SK-N-SH (cell line): ENCODE measurements at regions not wholly inside any gene's neighbourhood (a gene's known extent, or its start where the extent isn't known, plus 50 kb on each side); places are given as distances from the start of the nearest gene placed in this dataset.

ENCODE experiments used
- CTCF ChIA-PET: fragments of 300-600, 350-600 bp; formaldehyde crosslinking; extraction: SDS; loops from one replicate; lab custom pipeline; 2021; lab: Yijun Ruan, JAX
- POLR2A ChIA-PET: fragments of 350-600 bp; sonication (Branson Sonifier 250); formaldehyde crosslinking; extraction: SDS; loops from one replicate; lab custom pipeline; 2020; ENCODE audit warnings: antibody characterized with exemption, inconsistent platforms; lab: Yijun Ruan, JAX
- DNase-seq: peaks from one replicate; pipeline ENCODE4 v3.0.0; 2012
- H2AFZ ChIP-seq: fragments of 200-600 bp; sonication (generic); 2 replicates; pipeline ENCODE4 v1.8.1; 2016; ENCODE audit warnings: antibody characterized with exemption, mild to moderate bottlenecking, low read depth
- H3F3A ChIP-seq: fragments of 200-600 bp; sonication (generic); replicated peaks from 2 replicates; pipeline ENCODE3; 2016; ENCODE audit warnings: antibody characterized with exemption, mild to moderate bottlenecking; ENCODE audit not compliant: insufficient read depth
- H3K27ac ChIP-seq, 2 experiments: fragments of 200-500 bp in 1 of 2; fragments of 200-600 bp in 1 of 2; sonication (Bioruptor generic) in 1 of 2; sonication (generic), shearing (Covaris generic) in 1 of 2; 2 replicates each; pipeline versions ENCODE4 v1.5.1 to v1.6.1; 2014 to 2016; ENCODE audit warnings: low read depth in 2 of 2, inconsistent platforms in 1 of 2, low read length in 1 of 2, mild to moderate bottlenecking in 1 of 2, mixed read lengths in 1 of 2
- H3K27me3 ChIP-seq: fragments of 200-600 bp; sonication (generic), shearing (Covaris generic); 2 replicates; pipeline ENCODE4 v1.6.1; 2016; ENCODE audit warnings: mixed run types; ENCODE audit not compliant: insufficient read depth
- H3K36me3 ChIP-seq, 2 experiments: fragments of 200-500 bp in 1 of 2; fragments of 200-600 bp in 1 of 2; sonication (Bioruptor generic) in 1 of 2; sonication (generic) in 1 of 2; replicated peaks in 1 of 2; 2 replicates each; pipeline versions ENCODE3 to v1.5.1; 2014 to 2016; ENCODE audit warnings: low read length in 1 of 2, mild to moderate bottlenecking in 1 of 2; ENCODE audit not compliant: insufficient read depth in 2 of 2, control insufficient read depth in 1 of 2
- H3K4me1 ChIP-seq, 2 experiments: fragments of 200-500 bp in 1 of 2; fragments of 200-600 bp in 1 of 2; sonication (Bioruptor generic) in 1 of 2; sonication (generic), shearing (Covaris generic) in 1 of 2; 2 replicates each; pipeline versions ENCODE4 v1.5.1 to v1.6.1; 2014 to 2016; ENCODE audit warnings: low read depth in 1 of 2, low read length in 1 of 2, mixed run types in 1 of 2; ENCODE audit not compliant: insufficient read depth in 2 of 2, control insufficient read depth in 1 of 2
- H3K4me2 ChIP-seq: fragments of 200-600 bp; sonication (generic), shearing (Covaris generic); 2 replicates; pipeline ENCODE4 v1.6.1; 2017; ENCODE audit warnings: mixed run types
- H3K4me3 ChIP-seq, 2 experiments: fragments of 200-500 bp in 1 of 2; fragments of 200-600 bp in 1 of 2; sonication (Bioruptor generic) in 1 of 2; sonication (generic), shearing (Covaris generic) in 1 of 2; 2 replicates each; pipeline versions ENCODE4 v1.5.1 to v1.8.1; 2014 to 2016; ENCODE audit warnings: low read depth in 2 of 2, inconsistent platforms in 1 of 2, low read length in 1 of 2, mild to moderate bottlenecking in 1 of 2, mixed read lengths in 1 of 2, moderate library complexity in 1 of 2
- H3K79me2 ChIP-seq: fragments of 200-600 bp; sonication (generic); 2 replicates; pipeline ENCODE4 v1.8.1; 2017; ENCODE audit warnings: mild to moderate bottlenecking; ENCODE audit not compliant: insufficient read depth
- H3K9ac ChIP-seq: fragments of 200-600 bp; sonication (generic); 2 replicates; pipeline ENCODE4 v1.6.1; 2017; ENCODE audit warnings: mixed run types
- H3K9me2 ChIP-seq: fragments of 200-600 bp; sonication (generic); 2 replicates; pipeline ENCODE4 v1.6.1; 2017; ENCODE audit warnings: mixed run types
- H3K9me3 ChIP-seq: fragments of 200-600 bp; sonication (generic); 2 replicates; pipeline ENCODE4 v1.6.1; 2017; ENCODE audit warnings: mixed run types, mild to moderate bottlenecking, moderate library complexity
- H4K20me1 ChIP-seq: fragments of 200-600 bp; sonication (generic); 2 replicates; pipeline ENCODE4 v1.6.1; 2017; ENCODE audit warnings: mild to moderate bottlenecking, mixed run types; ENCODE audit not compliant: insufficient read depth
- CHD2 ChIP-seq: fragments of 150-350 bp; IDR thresholded peaks from 2 replicates; pipeline ENCODE4 v1.6.1; 2018; ENCODE audit warnings: low read length; ENCODE audit not compliant: partially characterized antibody
- CTCF ChIP-seq: fragments of 200-600 bp; sonication (generic); IDR thresholded peaks from 2 replicates; pipeline ENCODE4 v1.6.1; 2017; ENCODE audit warnings: antibody characterized with exemption, mild to moderate bottlenecking, moderate library complexity
- ELF1 ChIP-seq: IDR thresholded peaks from 2 replicates; pipeline ENCODE4 v1.4.0; 2012
- EZH2phosphoT487 ChIP-seq: fragments of 200-600 bp; sonication (generic); IDR thresholded peaks from 2 replicates; pipeline ENCODE4 v1.6.1; 2017; ENCODE audit warnings: low read depth, mixed run types, mild to moderate bottlenecking, antibody characterized with exemption, moderate library complexity, borderline replicate concordance
- FOXM1 ChIP-seq: IDR thresholded peaks from 2 replicates; pipeline ENCODE4 v1.4.0; 2012; ENCODE audit warnings: low read depth, mild to moderate bottlenecking
- GATA2 ChIP-seq: sonication (generic); formaldehyde crosslinking; IDR thresholded peaks from 2 replicates; pipeline ENCODE4 v1.5.0; 2020; ENCODE audit warnings: mild to moderate bottlenecking, missing genetic modification reagents
- MAX ChIP-seq: IDR thresholded peaks from 2 replicates; pipeline ENCODE4 v1.4.0; 2012; ENCODE audit warnings: low read depth
- MEF2A ChIP-seq: IDR thresholded peaks from 2 replicates; pipeline ENCODE4 v1.4.0; 2012; ENCODE audit warnings: low read depth, borderline replicate concordance
- MXI1 ChIP-seq: IDR thresholded peaks from 2 replicates; pipeline ENCODE4 v1.6.1; 2012; ENCODE audit warnings: mild to moderate bottlenecking, low read depth, low read length, improper control_type of control experiment
- NRF1 ChIP-seq: IDR thresholded peaks from 2 replicates; pipeline ENCODE4 v1.6.1; 2012; ENCODE audit warnings: low read depth, mild to moderate bottlenecking, low read length
- PBX3 ChIP-seq: IDR thresholded peaks from 2 replicates; pipeline ENCODE4; 2012
- RAD21 ChIP-seq: IDR thresholded peaks from 2 replicates; pipeline ENCODE4 v1.6.1; 2012; ENCODE audit warnings: mild to moderate bottlenecking, low read length
- REST ChIP-seq: IDR thresholded peaks from 2 replicates; pipeline ENCODE4 v1.6.1; 2012; ENCODE audit warnings: mild to moderate bottlenecking, low read depth, low read length, moderate library complexity
- RFX5 ChIP-seq: IDR thresholded peaks from 2 replicates; pipeline ENCODE4 v1.6.1; 2012; ENCODE audit warnings: mild to moderate bottlenecking, improper control_type of control experiment, low read length
- SIN3A ChIP-seq: IDR thresholded peaks from 2 replicates; pipeline ENCODE4 v1.6.1; 2012; ENCODE audit warnings: low read depth, mild to moderate bottlenecking, low read length, moderate library complexity, borderline replicate concordance
- TAF1 ChIP-seq: IDR thresholded peaks from 2 replicates; pipeline ENCODE4 v1.6.1; 2012; ENCODE audit warnings: low read depth, mild to moderate bottlenecking, low read length, moderate library complexity, borderline replicate concordance
- TCF12 ChIP-seq: IDR thresholded peaks from 2 replicates; pipeline ENCODE4 v1.4.0; 2012
- TEAD4 ChIP-seq: IDR thresholded peaks from 2 replicates; pipeline ENCODE4 v1.4.0; 2012; ENCODE audit warnings: mild to moderate bottlenecking, borderline replicate concordance; ENCODE audit not compliant: insufficient read depth
- USF1 ChIP-seq: IDR thresholded peaks from 2 replicates; pipeline ENCODE4 v1.4.0; 2012; ENCODE audit warnings: low read depth, borderline replicate concordance
- WGBS: methylation state at CpG from one replicate; pipeline ENCODE4 v1.1.6; 2017; ENCODE audit warnings: low lambda C conversion rate; 5-methylcytosine and 5-hydroxymethylcytosine counted together

- TF ChIP-seq CTCF (no peak), SIN3A (no peak), CHD2 (no peak), TEAD4 (no peak), NRF1 (no peak), MXI1 (no peak)
These were observed 77.4 kb downstream of the LSM3 start (continued) for GRCh38 chr3:14256046-14256445.

GRCh38 chr3:14256561-14257342, 78.1 kb downstream of the LSM3 start:
- no peaks in the 10 kb centered on the region for H3K36me3 ChIP-seq
- DNase-seq, result no peak
- H3K9me2 ChIP-seq, result no peaks in the 10 kb centered on the region
- H3K4me1 ChIP-seq, result no peaks in the 10 kb centered on the region
- H3K27ac ChIP-seq, result no peak overlapping the region
- 69% methylated on average over 6 of the region's 9 CpGs for WGBS
- H3F3A ChIP-seq, result no peaks in the 10 kb centered on the region
- no peak overlapping the region for H3K4me3 ChIP-seq
- no peaks in the 10 kb centered on the region for H4K20me1 ChIP-seq
- TF ChIP-seq RAD21, result no peak
- TF ChIP-seq MXI1, result no peak
- no peak for TF ChIP-seq NRF1
- TF ChIP-seq GATA2 (CRISPR knock-in tag), result no peak
- TF ChIP-seq RFX5, result no peak
- no peak for TF ChIP-seq CTCF
- TF ChIP-seq EZH2phosphoT487, result no peak
- TF ChIP-seq PBX3, result no peak
- no peak for TF ChIP-seq MAX
- TF ChIP-seq REST, result no peak
- no peak for TF ChIP-seq ELF1
- TF ChIP-seq TAF1, result no peak
- no peak for TF ChIP-seq SIN3A
- TF ChIP-seq TCF12, result no peak
- TF ChIP-seq MEF2A, result no peak
- no peak for TF ChIP-seq USF1
- TF ChIP-seq FOXM1, result no peak
- no peak overlapping the region for H3K9ac ChIP-seq
- H3K27me3 ChIP-seq, result no peaks in the 10 kb centered on the region
- H3K9me3 ChIP-seq, result no peaks in the 10 kb centered on the region
- CTCF ChIA-PET, result interaction anchor here (0.6 to 4.2 kb wide), 3 partner anchors 53 to 1414 kb away, joined by 3 to 50 read pairs (median 5); no protein-coding TSS in a partner anchor
- no peak overlapping the region for H3K4me2 ChIP-seq
- POLR2A ChIA-PET, result interaction anchor here (0.6 kb wide), 1 partner anchor 114 kb away, joined by 3 read pairs; no protein-coding TSS in a partner anchor
- no peak overlapping the region for H2AFZ ChIP-seq
- no peaks in the 10 kb centered on the region for H3K79me2 ChIP-seq
